Medulla oblongata (tissue), 1 donor: ENCODE measurements at regions not wholly inside any gene's neighbourhood (a gene's known extent, or its start where the extent isn't known, plus 50 kb on each side); places are given as distances from the start of the nearest gene placed in this dataset.
A peak's percentile ranks its signal among the peaks of the same experiment; 100 is the strongest.
"Not testable (repeated sequence)": the region's sequence is repeated elsewhere in the genome, so short reads cannot be mapped to it uniquely, and the experiment has no call there.

Experiments
- DNase-seq: peaks from one replicate; pipeline ENCODE4 v3.0.0-alpha.2; 2015; ENCODE audit errors: extremely low spot score

DNA sequence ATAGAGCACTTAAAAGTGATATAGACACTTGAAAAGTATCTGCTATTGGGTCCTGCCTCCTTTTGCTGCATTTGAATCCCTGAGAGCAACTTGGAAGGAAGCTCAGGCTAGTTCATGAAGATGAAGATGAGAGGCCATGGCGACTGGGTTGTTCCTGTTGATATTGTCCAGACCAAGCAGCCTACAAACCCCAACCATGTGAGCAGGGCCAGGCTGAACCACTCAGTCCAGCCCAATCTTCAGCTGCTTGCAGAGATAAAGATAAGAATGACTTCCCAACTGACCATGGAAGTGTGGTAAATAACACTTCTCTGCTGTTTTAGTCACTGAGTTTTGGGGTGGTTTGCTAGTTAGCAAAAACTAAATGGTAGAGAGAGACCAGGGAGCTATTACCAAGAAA is 417.6 kb downstream of the SOX11 start:
- no peak for DNase-seq

DNA sequence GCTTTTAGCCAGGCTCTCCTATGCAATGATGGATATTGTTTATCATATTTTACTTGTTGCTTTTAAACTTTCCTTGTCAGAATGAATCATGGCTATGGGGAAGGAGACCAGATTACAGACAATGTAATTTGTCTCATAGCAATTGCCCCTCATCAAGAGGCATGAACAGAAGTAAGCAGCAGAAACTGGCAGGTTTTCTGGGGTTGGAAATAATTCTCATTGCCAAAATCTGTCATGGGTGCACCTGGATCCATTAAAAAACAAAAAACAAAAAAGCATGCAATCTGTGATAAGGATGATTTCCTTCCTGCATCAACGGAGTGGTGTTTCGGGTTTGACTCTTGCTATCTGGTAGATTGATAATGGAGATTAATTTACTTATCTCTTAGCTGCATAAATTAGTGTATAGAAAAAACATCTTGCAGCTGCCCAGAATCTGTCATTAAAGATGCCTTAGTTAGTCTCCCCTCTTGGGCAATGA is 419.6 kb downstream of the SOX11 start:
- no peak for DNase-seq

DNA sequence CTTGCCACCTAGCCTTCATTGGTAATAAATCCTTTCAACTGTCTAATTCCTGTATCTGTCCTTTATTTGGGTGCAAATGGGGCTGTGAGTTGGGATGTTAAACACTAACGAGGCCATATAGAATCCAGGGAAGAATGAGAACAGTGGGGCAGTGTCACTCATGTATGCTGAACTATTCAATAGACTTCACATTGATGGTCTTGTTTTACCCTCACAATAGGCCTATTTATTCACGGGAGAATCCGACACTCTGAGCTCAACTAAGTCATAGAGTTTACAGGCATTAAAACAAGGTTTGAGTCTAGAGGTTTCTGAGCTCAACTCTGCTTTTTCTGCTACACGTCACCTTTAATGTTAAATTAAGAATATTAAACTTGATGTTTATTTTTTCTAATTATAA is 421.6 kb downstream of the SOX11 start:
- DNase-seq, result peak; percentile 92

DNA sequence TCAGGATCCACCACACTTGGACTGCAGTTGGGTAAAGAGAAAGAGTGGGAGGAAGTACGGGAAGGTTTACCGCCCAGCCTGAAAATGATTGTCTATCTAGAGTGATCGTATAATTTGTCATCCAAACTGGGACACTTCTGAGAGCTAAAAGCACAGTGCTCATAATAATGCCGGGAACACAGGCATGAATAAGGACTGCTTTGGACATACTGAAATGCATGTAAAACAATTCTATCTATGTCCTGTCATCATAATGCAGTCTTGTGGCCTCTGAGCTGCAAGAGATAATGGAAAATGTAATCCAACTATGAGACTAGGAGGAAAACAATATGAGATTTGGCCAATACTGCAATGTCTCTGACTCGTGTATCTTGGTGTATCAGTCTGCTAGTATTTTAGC is 435.5 kb downstream of the SOX11 start:
- DNase-seq, result no peak

DNA sequence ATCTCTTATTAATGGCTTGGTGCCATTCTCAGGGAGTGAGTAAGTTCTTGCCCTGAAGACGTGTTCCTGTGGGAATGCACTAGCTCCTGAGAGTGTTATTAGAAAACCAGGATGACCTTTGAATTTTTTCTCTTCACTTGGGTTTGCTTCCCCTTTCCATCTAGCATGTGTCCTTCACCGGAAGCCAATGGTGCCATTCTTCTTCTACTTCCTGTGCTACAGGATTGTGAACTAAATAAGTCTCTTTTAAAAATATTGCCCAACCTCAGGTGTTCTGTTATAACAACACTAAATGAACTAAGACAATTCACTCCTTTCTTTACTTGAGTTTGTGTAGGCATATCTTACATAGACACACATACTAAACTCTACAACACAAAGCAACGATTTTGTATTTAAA is 447.0 kb downstream of the SOX11 start:
- DNase-seq, result no peak

DNA sequence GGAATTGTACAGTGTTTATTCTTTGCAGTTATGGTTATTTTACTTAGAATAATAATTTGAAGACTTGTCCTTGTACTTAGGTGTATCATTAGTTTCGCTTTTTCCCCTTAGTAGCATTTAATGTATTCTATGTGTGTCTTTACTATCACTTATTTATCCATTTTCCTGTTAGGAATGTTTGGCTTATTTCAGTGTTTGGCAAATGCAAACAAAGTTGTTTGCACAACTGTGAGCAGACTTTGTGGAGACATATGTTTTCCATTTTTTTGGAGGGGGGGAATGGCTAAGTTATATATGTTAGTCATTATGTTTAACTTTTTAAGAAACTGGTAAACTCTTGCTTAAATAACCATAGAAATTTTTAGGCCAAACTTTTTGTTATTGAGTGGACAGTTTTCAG is 447.7 kb downstream of the SOX11 start:
- DNase-seq, result no peak

DNA sequence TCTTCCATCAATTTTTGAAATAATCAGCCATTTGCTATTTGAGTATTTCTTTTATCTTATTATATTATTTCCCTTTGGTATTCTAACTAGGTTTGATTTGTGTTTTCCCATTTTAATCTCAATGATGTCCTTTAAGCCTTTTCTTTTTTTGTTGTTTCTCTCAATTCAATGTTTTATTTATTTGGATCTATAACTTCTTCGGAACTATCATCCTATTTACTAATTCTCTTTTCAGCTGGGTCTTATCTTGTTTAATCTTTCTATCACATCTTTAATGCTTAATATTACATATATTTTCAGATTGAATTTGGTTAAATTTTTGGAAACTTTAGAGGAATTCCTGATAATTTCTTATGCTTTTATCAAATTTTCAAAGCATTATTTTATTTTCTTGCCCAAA is 448.3 kb downstream of the SOX11 start:
- no peak for DNase-seq

GRCh38 chr2:6143812-6144211 is 451.6 kb downstream of the SOX11 start:
- no peak for DNase-seq

DNA sequence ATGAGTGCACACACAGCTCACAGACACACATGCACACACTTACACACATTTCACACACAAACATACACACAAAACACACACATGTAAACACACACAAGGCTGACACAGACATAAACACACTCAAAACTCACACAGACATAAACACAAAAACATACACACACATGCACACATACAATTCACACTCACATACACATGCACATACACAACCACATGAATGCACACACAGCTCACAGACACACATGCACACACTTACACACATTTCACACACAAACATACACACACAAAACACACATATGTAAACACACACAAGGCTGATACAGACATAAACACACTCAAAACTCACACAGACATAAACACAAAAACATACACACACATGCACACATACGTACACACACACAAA is 455.0 kb downstream of the SOX11 start:
- not testable (repeated sequence) for DNase-seq

DNA sequence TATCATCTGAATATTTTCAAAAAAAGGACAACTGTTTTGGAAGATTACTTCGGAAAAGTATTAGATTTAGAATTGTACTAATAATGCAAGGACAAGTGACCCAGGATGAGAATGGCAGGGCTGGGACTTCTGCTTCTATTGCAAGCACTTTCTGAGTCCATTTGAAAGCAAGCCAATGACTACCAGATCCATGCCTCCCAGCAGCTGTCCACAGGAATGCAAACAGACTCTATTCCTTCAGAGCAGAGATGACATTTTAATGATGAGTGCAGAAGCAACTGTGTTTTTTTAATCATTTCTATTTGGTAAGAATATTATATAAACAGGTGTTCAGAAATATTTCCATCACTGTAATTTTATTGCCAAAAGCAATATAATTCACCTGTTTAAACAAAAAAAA is 456.7 kb downstream of the SOX11 start:
- no peak for DNase-seq

DNA sequence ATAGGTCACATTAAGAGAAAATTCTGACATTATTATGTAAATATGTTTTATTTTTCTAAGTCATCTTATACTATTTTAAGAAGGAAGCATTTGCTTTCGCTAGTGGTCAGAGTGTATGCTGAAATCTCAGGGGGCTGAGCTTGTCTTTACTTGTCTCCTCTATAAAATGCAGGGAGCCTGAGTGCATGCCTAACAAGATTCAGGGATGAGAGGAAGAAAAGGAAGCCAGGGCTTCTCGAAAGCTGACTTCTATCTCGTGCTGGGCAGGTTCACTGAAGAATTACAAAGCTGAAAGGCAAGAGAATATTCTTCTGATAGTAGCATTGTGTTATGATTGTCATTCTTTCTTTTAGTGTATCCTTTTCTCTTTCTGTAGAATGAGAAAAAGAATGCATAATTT is 467.4 kb downstream of the SOX11 start:
- DNase-seq, result no peak

DNA sequence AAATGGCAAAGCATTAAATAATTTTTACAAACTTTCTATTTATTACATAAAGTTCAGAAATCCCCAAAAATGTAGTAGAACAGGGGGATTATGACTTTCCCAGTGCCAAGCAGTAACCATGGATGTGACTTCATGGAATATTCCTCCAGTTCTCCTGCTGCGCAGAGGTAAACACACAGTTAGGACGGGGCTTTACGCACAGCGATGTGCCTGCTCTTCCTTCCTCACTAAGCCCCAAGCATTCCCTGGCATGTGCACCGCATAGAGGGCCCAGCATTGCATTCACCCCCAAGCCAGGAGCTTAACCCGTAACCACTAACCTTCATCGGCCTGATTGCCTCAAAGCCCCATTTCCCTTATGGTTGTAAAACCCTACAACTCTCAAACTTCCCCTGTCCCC is 471.7 kb downstream of the SOX11 start:
- DNase-seq, result no peak

DNA sequence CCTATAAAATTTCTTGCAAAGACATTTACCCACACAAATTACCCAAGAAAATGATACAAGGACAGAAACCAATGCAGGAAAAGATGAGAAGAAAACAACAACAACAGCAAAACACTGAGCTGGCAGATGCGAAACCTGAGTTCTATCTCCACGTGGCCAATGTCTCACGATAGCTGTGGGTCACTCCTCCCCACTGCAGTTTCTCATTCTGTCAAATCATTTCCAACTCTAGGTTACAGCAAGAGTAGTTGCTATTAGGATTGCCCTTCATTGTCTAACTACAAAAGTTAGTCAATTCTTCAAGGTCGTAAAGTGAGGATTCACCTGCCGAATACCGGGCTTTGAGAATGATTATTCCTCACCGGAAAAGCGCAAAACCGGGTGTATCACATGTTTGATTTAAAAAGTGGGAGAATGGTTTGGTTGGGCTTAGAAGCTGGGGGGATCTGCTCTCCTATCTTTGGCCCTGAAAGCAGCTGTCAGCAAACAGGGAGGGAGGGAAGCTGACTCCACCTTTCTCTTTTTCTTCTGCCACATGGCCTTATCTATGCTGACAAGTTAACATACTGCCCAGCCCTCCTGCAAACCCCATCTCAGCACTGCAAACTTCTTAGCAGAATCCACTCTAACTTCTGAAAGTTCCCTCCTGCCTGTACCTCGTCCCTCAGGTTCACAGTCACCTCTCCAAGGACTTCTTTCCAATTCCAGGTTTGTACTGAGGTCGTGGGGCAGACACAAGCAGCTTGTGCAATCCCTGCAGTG is 473.0 kb downstream of the SOX11 start:
- DNase-seq, result no peak

- DNase-seq, result no peak
Observed at GRCh38 chr2:6167592-6168138, 475.5 kb downstream of the SOX11 start.

DNA sequence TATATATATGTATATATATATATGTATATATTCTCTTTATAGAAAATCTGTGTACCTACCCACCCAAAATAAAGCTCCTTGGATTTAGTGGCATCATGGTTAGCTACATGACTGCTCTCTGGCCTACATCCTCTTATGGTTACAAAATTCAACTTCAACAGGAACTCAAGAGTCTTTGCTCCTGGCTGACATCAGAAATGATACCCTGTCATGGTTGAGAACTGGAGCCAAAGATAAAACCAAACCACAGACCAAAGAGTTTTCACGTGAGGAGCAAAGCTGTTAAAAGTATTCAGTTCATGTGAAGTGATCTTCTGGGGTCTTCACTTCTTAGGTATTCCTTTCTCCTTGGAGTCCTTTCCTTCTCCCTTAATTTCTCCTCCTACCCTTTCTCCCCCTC is 476.3 kb downstream of the SOX11 start:
- DNase-seq, result no peak

DNA sequence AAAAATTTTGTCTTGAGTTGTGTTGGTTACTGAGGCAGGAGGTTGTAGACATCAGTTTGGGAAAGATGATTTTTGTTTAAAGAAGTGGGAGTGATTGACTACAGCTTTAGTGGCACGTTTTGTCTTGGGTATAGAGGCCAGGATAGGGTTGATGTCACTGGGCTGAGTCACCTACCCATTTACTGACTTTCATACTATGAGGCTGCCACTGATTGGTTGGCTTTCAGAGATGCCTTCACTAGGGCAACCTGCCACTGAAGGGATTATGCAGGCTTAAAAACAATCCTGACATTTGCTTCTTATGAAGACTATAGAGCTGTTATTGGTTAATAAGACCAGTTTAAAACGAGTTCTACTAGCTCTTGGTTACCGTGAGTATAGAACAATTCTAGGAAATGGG is 479.1 kb downstream of the SOX11 start:
- no peak for DNase-seq

DNA sequence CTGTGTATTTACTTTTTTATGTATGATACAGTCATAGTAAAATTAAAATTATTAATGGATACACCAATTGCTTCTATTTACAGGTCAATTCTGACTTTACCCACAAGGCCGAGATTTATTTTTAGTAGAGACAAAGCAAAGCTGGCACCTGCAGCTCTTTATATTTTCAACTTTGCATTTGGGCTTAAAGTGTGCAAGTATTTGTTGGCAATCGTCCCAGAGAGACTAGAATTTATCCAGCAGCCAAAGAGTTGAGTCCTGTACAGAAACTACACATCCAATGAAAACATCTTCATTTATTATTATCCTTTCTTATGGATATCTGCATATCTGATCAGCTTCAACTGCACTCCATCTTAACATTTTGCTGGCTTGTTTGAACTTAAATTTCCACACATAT is 485.6 kb downstream of the SOX11 start:
- DNase-seq, result no peak

DNA sequence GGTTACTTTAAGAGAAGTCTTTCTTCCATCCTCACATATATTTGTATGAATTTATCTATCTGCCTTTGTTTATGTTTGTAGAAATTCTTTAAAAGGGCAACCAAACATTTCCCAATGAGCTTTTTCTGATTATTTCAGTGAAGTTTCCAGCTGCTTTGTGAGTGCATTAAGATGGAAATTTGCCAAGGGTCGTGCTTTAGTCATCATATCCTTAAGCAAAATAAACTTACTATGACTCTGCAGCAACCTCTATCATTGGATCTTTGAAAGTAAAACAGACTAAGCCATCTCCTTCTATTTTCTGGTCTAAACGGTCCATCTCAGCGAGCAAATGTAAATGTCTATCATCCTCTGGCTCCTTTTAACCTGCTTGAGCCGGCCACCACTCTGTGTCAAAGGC is 489.3 kb downstream of the SOX11 start:
- no peak for DNase-seq

DNA sequence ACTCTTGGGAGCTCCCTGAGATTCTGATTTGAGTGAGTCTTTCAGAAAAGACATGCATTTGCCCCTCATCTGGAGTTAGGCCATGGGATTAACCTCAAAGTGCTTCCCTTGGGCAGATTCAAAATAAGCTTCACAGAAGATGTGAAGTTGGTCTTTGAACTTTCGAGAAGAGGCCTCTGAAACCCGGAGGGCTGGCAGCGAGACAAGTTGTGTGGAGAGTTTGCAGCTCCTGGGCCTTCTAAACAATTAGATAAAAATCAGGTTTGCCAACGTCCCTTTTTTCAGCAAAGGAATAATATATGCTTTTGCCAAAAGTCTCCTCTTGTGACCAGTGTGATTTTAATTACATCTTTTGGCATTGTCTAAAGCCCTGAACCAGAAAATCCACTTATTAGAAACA is 489.7 kb downstream of the SOX11 start:
- DNase-seq, result no peak

- DNase-seq, result no peak
Observed at GRCh38 chr2:6183226-6183625, 491.0 kb downstream of the SOX11 start.

GRCh38 chr2:6184532-6185292 is 492.5 kb downstream of the SOX11 start:
- DNase-seq, result no peak

- DNase-seq, result no peak
Observed at GRCh38 chr2:6186332-6187151, 494.4 kb downstream of the SOX11 start.
